ENCODE measurements at regions not wholly inside any gene's neighbourhood (a gene's known extent, or its start where the extent isn't known, plus 50 kb on each side); places are given as distances from the start of the nearest gene placed in this dataset.

DNA sequence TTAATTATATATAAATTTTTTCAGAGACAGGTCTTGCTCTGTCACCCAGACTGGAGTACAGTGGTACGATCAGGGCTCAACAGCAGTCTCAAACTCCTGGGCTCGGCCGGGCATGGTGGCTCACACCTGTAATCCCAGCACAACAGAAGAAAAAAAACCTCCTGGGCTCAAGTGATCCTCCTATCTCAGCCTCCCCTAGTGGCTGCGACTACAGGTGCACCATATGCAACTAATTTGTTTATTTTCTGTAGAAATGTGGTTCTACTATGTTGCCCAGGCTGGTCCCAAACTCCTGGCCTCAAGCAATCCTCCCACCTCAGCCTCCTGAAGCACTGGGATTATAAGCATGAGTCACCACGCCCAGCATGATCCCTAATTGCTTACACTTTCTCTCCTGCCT lies 56.1 kb upstream of the SLC35C1 start:
- Histone ChIP-seq H4K20me1 (ENCODE audit: insufficient read depth) (no peaks in the 10 kb centered on the region), H3K9me2 (ENCODE audit: insufficient read depth, low read length) (no peaks in the 10 kb centered on the region), H3K27ac (ENCODE audit: low read length) (no peak overlapping the region), H3F3A (ENCODE audit: insufficient read depth, low read length, poor library complexity, severe bottlenecking) (no peaks in the 10 kb centered on the region), H3K9ac (ENCODE audit: low read length) (no peak overlapping the region), H3K36me3 (ENCODE audit: insufficient read depth, low read length) (no peaks in the 10 kb centered on the region), H3K4me2 (ENCODE audit: low read length) (no peak overlapping the region), H3K27me3 (ENCODE audit: insufficient read depth, low read depth, low read length) (no peaks in the 10 kb centered on the region), H3K79me2 (replicated peaks; ENCODE audit: insufficient read depth, low read length) (no peaks in the 10 kb centered on the region), H3K9me3 (ENCODE audit: low read length) (no peaks in the 10 kb centered on the region), H3K4me3 (ENCODE audit: low read length) (no peak overlapping the region), H2AFZ (ENCODE audit: low read depth, low read length) (no peak overlapping the region)
- TF ChIP-seq MXI1 (conservative IDR thresholded peaks at IDR 0.05; ENCODE audit: poor library complexity, severe bottlenecking) (no peak), TAF1 (IDR thresholded peaks at IDR 0.05; ENCODE audit: low read depth) (no peak), EZH2 (IDR thresholded peaks at IDR 0.05; ENCODE audit: borderline replicate concordance, insufficient read depth, low read length, poor library complexity, severe bottlenecking) (no peak), EP300 (conservative IDR thresholded peaks at IDR 0.05; ENCODE audit: poor library complexity, severe bottlenecking) (no peak), POLR2AphosphoS5 (IDR thresholded peaks at IDR 0.05) (no peak), RAD21 (conservative IDR thresholded peaks at IDR 0.05) (no peak), SMC3 (conservative IDR thresholded peaks at IDR 0.05; ENCODE audit: poor library complexity) (no peak)
- TF ChIP-seq, protein P1, sequence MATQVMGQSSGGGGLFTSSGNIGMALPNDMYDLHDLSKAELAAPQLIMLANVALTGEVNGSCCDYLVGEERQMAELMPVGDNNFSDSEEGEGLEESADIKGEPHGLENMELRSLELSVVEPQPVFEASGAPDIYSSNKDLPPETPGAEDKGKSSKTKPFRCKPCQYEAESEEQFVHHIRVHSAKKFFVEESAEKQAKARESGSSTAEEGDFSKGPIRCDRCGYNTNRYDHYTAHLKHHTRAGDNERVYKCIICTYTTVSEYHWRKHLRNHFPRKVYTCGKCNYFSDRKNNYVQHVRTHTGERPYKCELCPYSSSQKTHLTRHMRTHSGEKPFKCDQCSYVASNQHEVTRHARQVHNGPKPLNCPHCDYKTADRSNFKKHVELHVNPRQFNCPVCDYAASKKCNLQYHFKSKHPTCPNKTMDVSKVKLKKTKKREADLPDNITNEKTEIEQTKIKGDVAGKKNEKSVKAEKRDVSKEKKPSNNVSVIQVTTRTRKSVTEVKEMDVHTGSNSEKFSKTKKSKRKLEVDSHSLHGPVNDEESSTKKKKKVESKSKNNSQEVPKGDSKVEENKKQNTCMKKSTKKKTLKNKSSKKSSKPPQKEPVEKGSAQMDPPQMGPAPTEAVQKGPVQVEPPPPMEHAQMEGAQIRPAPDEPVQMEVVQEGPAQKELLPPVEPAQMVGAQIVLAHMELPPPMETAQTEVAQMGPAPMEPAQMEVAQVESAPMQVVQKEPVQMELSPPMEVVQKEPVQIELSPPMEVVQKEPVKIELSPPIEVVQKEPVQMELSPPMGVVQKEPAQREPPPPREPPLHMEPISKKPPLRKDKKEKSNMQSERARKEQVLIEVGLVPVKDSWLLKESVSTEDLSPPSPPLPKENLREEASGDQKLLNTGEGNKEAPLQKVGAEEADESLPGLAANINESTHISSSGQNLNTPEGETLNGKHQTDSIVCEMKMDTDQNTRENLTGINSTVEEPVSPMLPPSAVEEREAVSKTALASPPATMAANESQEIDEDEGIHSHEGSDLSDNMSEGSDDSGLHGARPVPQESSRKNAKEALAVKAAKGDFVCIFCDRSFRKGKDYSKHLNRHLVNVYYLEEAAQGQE (IDR thresholded peaks at IDR 0.05; ENCODE audit: borderline replicate concordance), result no peak
- TF ChIP-seq, protein P2, sequence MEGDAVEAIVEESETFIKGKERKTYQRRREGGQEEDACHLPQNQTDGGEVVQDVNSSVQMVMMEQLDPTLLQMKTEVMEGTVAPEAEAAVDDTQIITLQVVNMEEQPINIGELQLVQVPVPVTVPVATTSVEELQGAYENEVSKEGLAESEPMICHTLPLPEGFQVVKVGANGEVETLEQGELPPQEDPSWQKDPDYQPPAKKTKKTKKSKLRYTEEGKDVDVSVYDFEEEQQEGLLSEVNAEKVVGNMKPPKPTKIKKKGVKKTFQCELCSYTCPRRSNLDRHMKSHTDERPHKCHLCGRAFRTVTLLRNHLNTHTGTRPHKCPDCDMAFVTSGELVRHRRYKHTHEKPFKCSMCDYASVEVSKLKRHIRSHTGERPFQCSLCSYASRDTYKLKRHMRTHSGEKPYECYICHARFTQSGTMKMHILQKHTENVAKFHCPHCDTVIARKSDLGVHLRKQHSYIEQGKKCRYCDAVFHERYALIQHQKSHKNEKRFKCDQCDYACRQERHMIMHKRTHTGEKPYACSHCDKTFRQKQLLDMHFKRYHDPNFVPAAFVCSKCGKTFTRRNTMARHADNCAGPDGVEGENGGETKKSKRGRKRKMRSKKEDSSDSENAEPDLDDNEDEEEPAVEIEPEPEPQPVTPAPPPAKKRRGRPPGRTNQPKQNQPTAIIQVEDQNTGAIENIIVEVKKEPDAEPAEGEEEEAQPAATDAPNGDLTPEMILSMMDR (IDR thresholded peaks at IDR 0.05; ENCODE audit: poor library complexity, severe bottlenecking), result no peak

DNA sequence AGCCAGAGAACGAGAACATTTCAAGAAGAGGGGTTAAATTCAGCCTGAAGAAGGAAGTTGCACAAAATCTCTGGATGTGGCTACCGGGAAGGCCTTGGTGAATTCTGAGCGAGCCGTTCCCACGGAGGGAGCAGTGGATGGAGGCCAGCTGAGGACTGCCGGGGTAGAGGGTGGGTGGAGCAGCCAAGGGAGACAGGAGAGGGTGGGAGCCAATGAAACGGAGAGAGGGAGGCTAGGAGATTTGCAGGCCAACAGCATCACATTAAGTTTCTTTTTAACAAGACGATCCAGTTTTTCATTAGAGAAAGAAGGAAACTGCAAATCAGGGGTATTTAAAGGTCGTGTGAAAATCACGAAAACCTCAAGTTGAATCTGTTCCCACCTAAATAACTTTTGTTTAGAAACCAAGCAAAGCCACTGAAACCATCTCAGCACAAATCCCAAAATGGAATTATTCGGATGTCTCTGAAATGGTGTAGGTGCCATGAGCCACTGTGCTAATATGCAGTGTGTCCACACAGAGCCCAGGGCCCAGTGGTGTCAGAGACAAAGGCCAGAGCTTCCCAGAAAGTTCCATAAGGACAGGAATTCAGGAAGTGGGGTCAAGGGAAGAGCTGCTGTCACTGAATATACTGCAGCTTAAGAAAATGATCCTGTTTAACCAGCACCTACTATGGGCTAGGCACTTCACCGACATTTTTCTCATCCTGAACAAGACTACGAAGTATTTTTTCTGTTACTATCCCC lies 59.7 kb upstream of the SLC35C1 start:
- Histone ChIP-seq H3K27me3 (ENCODE audit: insufficient read depth, low read depth, low read length) (no peaks in the 10 kb centered on the region), H3K27ac (ENCODE audit: low read length) (no peak overlapping the region), H3K9me2 (ENCODE audit: insufficient read depth, low read length) (no peaks in the 10 kb centered on the region), H3K4me3 (ENCODE audit: low read length) (no peak overlapping the region), H3K4me2 (ENCODE audit: low read length) (no peak overlapping the region), H4K20me1 (ENCODE audit: insufficient read depth) (no peaks in the 10 kb centered on the region), H3K36me3 (ENCODE audit: insufficient read depth, low read length) (no peaks in the 10 kb centered on the region), H3F3A (ENCODE audit: insufficient read depth, low read length, poor library complexity, severe bottlenecking) (no peaks in the 10 kb centered on the region), H2AFZ (ENCODE audit: low read depth, low read length) (no peak overlapping the region), H3K9me3 (ENCODE audit: low read length) (no peaks in the 10 kb centered on the region), H3K9ac (ENCODE audit: low read length) (no peak overlapping the region), H3K79me2 (replicated peaks; ENCODE audit: insufficient read depth, low read length) (no peaks in the 10 kb centered on the region)
- TF ChIP-seq EZH2 (IDR thresholded peaks at IDR 0.05; ENCODE audit: borderline replicate concordance, insufficient read depth, low read length, poor library complexity, severe bottlenecking) (no peak), RAD21 (conservative IDR thresholded peaks at IDR 0.05) (no peak), POLR2AphosphoS5 (IDR thresholded peaks at IDR 0.05) (no peak), TAF1 (IDR thresholded peaks at IDR 0.05; ENCODE audit: low read depth) (no peak), SMC3 (conservative IDR thresholded peaks at IDR 0.05; ENCODE audit: poor library complexity) (no peak), EP300 (conservative IDR thresholded peaks at IDR 0.05; ENCODE audit: poor library complexity, severe bottlenecking) (no peak), MXI1 (conservative IDR thresholded peaks at IDR 0.05; ENCODE audit: poor library complexity, severe bottlenecking) (no peak)
- TF ChIP-seq, protein P2 (IDR thresholded peaks at IDR 0.05; ENCODE audit: poor library complexity, severe bottlenecking), result no peak
- TF ChIP-seq, protein P1 (IDR thresholded peaks at IDR 0.05; ENCODE audit: borderline replicate concordance), result no peak

Data from neural cell (in vitro differentiated cells).